Suppressor macrophage treated with lipopolysaccharide for 4 hours (primary cell): ENCODE measurements at regions not wholly inside any gene's neighbourhood (a gene's known extent, or its start where the extent isn't known, plus 50 kb on each side); places are given as distances from the start of the nearest gene placed in this dataset.

Experiments
- DNase-seq: peaks from one replicate; pipeline ENCODE4 v3.0.0-alpha.2; 2020

- DNase-seq = no peak
Measured at GRCh38 chr6:95511404-95511803, 65.9 kb upstream of the MANEA start.

GRCh38 chr6:95515975-95516374, 61.4 kb upstream of the MANEA start:
- DNase-seq = no peak

GRCh38 chr6:95517004-95517403, 60.3 kb upstream of the MANEA start:
- DNase-seq = no peak

GRCh38 chr6:95517568-95517967, 59.8 kb upstream of the MANEA start:
- DNase-seq = no peak

GRCh38 chr6:95518630-95519227, 58.6 kb upstream of the MANEA start:
- DNase-seq = no peak

GRCh38 chr6:95519228-95520037, 57.9 kb upstream of the MANEA start:
- DNase-seq = no peak

- no peak for DNase-seq
Measured at GRCh38 chr6:95521181-95521580, 56.2 kb upstream of the MANEA start.
